GM21423 (cell line): ENCODE measurements at regions not wholly inside any gene's neighbourhood (a gene's known extent, or its start where the extent isn't known, plus 50 kb on each side); places are given as distances from the start of the nearest gene placed in this dataset.
A peak's percentile ranks its signal among the peaks of the same experiment; 100 is the strongest.
"Not testable (repeated sequence)": the region's sequence is repeated elsewhere in the genome, so short reads cannot be mapped to it uniquely, and the experiment has no call there.

Source experiments
- ATAC-seq: cut with Tn5 transposase; IDR thresholded peaks from one replicate; pipeline ENCODE4 v1.9.1; 2021; ENCODE audit warnings: mild to moderate bottlenecking, moderate library complexity; ENCODE audit not compliant: unreplicated experiment

GRCh38 chr5:158521995-158522394 lies 577.7 kb downstream of the EBF1 start:
- no peak for ATAC-seq

GRCh38 chr5:158519433-158520021 lies 580.2 kb downstream of the EBF1 start:
- no peak for ATAC-seq

- ATAC-seq: no peak
Measured at GRCh38 chr5:158516521-158516920, 583.2 kb downstream of the EBF1 start.

- no peak for ATAC-seq
Measured at GRCh38 chr5:158514986-158515359, 584.7 kb downstream of the EBF1 start.

GRCh38 chr5:158514319-158514985 lies 585.3 kb downstream of the EBF1 start:
- ATAC-seq: no peak

GRCh38 chr5:158513490-158514318 lies 586.0 kb downstream of the EBF1 start:
- ATAC-seq: no peak

- peak; percentile 89 for ATAC-seq
Measured at GRCh38 chr5:158511454-158511853, 588.3 kb downstream of the EBF1 start.

- no peak for ATAC-seq
Measured at GRCh38 chr5:158510479-158510878, 589.2 kb downstream of the EBF1 start.

GRCh38 chr5:158506648-158507047 lies 593.1 kb downstream of the EBF1 start:
- no peak for ATAC-seq

- ATAC-seq: no peak
Measured at GRCh38 chr5:158502686-158503085, 597.0 kb downstream of the EBF1 start.

GRCh38 chr5:158499892-158500418 lies 599.8 kb downstream of the EBF1 start:
- no peak for ATAC-seq

GRCh38 chr5:158499075-158499891 lies 600.4 kb downstream of the EBF1 start:
- no peak for ATAC-seq

GRCh38 chr5:158496624-158497023 lies 603.1 kb downstream of the EBF1 start:
- no peak for ATAC-seq

GRCh38 chr5:158494541-158494940 lies 605.2 kb downstream of the EBF1 start:
- no peak for ATAC-seq

- ATAC-seq: not testable (repeated sequence)
Measured at GRCh38 chr5:158494044-158494443, 605.7 kb downstream of the EBF1 start.

- ATAC-seq: no peak
Measured at GRCh38 chr5:158492841-158493242, 606.9 kb downstream of the EBF1 start.

- no peak for ATAC-seq
Measured at GRCh38 chr5:158492136-158492535, 607.6 kb downstream of the EBF1 start.

GRCh38 chr5:158487664-158488063 lies 612.1 kb downstream of the EBF1 start:
- no peak for ATAC-seq

GRCh38 chr5:158487156-158487555 lies 612.6 kb downstream of the EBF1 start:
- ATAC-seq: no peak

GRCh38 chr5:158486566-158486965 lies 613.1 kb downstream of the EBF1 start:
- no peak for ATAC-seq

- no peak for ATAC-seq
Measured at GRCh38 chr5:158485604-158486081, 614.1 kb downstream of the EBF1 start.
